HG03575 (cell line): ENCODE measurements at regions not wholly inside any gene's neighbourhood (a gene's known extent, or its start where the extent isn't known, plus 50 kb on each side); places are given as distances from the start of the nearest gene placed in this dataset.

Experiments used
- ATAC-seq: cut with Tn5 transposase; IDR thresholded peaks from one replicate; pipeline ENCODE4 v1.9.1; 2021; ENCODE audit not compliant: unreplicated experiment, insufficient number of reproducible peaks, low FRiP score; ENCODE audit errors: extremely low read depth

DNA sequence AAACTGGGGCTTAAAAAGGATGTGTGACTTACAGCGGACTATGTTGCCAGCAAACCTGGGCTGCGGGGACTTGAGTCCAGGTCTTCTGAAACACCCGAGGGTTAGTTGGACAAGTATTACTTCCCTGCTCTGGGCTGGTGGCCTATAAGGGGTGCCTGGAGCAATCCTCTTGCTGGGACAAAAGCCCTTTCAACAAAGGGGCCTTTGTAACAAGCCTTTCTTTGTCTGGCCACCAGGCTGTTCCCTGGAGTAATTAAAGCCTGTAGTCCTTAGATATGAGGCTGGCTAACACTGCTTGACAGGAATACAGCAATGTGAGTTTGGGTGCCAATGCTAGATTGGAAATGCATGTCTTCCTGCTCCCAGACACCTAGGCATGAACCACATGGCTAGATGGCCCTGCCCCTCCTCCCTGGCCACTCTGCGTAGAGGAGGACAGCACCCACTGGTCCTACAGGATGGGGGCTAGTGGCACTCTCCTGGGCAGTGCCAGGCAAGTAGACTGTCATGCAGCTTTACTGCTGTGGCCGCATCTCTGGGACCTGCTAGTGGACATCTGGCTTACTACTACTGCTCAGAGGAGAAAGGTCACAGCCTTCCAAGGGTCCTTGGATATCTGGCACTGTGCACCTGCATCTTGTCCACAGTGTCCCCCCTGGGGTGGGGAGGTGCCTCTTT lies 343.1 kb downstream of the ZSWIM6 start:
- no peak for ATAC-seq

DNA sequence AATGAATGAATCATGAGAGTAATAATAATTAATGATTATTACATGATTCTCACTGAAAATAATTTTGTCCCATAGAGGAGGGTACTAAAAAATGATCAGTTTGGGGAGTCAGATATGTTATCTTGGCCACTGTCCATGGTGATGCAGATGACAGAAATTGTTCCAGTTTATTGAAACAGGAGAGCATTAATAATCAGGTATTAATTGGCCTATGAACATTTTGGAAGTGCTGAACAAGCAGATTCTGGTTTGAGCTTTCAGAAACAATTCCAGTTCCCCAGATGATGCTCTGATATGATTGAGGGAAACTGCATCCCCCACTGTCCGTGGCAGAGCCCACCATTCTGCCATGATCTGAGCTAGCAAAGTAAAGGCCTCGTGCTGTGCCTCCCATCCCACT lies 345.2 kb downstream of the ZSWIM6 start:
- ATAC-seq = no peak

DNA sequence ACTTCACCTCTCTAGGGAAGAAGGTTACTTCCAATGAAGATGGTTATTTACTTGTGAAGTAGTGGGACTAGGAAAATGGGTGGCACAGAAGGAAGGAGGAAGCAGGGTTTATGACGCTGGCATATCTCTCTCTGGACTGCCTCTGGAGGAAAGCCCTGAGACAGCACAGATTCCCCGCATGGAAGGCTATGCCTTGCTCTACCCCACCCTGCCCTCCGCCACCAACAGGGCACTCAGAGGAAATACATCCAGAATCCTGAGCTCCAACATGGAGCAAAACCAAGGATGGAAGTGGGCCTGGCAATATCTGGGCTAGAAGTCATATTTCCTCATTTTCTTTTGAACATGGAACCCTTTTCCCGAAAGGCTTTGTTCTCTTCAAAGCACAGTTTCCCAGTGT lies 346.9 kb downstream of the ZSWIM6 start:
- no peak for ATAC-seq

DNA sequence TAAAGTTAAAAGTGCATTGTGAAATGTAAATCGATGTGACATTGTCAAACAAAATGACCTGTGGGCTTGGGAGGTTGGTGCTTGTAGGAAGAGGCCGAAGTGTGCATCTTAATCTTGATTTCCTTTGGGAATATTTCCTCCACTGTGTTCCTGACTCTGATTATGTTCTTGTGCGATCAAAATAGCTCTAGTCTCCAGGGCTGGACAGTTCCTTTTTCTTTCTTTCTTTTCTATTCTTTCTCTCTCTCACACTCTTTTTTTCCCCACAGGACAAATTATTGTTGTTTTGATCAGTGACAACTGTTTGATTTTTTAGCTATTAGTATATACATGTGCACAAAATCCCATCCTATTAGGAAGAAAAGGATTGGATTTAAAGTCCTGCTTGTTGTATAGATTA lies 347.5 kb downstream of the ZSWIM6 start:
- ATAC-seq = no peak

DNA sequence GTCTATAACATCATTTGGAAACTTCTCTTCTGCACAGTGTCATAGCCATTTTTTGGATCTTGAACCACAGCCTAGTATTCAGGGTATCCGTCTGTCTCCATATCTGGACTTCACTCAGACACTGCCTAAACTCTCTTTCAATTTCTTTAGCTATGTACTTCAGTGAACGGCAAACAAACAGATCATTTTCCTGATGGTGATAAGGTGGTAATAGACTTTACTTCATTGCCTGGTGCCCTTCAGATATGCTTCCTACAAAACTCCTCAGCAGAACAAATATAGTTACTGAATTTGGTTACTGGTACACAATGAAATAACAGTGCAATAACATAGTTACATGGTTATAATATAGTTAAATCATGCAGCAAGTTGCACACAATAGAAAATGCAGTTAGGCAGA lies 348.2 kb downstream of the ZSWIM6 start:
- ATAC-seq = no peak

DNA sequence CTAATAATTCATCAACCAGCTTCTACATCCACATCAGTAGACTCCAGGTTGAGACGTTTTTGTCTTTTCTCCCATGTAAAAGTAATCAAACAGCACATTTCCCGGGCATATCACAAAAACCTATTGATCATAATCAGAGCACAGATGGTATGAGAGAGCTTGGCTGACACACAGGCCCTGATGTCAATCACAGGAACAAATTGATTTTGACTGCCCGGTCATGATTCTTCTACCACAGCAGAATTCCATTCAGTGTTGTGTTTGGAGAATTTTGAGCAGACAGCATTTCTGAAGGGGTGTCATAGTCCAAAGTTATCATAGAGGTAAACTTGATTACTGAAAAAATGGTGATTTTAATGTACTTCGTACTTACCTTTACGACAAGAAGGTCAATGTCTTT lies 351.1 kb downstream of the ZSWIM6 start:
- ATAC-seq = no peak

DNA sequence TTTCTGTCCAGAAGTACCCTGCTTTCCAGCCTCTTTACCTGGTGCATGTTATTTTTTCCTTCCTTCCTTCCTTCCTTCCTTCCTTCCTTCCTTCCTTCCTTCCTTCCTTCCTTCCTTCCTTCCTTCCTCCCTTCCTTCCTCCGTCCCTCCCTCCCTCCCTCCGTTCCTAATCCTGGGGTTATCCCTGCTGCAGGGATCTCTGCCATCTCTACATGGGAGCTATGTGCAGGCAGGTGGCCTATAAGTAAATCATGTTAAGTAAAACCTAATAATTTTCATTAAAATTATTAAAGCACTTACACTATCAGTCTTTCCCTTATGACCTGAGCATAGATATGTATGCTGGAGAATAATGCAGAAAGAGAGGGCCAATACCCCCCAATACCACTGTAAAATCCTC lies 351.9 kb downstream of the ZSWIM6 start:
- ATAC-seq = no peak

DNA sequence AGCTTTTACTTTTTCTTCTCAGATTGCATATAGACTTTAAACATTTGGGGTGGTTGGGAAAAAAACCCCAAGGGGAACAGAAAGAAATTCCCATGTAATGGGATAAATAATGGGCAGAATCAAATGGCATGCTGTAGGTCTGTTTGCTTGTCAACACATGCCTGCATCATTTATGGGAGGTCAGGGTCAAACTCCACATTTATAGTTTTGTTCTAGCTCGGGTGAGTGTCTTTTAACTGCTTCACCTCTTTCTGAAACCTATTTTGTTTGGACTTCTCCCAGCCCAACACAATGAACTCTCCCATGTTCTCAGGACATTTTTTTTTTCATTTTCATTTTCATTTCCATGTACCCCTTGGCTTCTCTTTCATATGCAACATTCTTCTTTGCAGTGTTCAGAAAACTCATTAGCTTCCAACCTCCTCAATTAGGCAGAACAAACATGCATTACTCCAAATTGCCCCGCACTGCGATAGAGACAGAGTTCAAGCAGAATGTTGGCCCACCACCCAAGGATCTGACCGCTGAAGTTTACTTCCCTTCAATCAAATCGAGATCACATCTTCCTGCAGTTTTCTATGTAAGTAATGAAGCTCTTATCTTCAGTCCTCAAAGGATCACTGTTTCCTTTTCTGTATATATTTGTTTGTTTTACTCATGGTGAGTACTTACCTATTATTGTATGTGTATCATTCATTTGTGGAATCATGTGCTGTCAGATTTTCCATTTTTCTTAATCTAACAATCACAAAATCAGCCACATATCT lies 354.6 kb downstream of the ZSWIM6 start:
- ATAC-seq = no peak

DNA sequence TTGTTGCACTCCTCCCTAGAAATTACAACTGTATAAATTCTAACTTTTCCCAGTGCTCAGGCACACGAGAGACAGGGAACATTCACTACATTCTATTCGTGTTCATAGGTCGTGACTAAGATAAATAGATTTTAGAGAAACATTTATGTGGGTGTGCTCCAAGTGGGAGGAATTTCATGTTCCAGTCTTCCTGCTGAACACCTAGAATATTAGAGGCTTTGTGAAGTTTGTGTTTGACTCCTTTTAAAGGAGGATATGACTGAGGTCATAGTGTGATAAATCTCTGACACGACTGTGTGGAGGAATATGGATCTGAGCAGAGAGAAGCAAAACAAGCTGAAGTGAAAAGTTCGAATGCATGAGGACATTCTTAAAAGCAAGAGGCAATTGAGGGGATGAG lies 355.3 kb downstream of the ZSWIM6 start:
- ATAC-seq = no peak

DNA sequence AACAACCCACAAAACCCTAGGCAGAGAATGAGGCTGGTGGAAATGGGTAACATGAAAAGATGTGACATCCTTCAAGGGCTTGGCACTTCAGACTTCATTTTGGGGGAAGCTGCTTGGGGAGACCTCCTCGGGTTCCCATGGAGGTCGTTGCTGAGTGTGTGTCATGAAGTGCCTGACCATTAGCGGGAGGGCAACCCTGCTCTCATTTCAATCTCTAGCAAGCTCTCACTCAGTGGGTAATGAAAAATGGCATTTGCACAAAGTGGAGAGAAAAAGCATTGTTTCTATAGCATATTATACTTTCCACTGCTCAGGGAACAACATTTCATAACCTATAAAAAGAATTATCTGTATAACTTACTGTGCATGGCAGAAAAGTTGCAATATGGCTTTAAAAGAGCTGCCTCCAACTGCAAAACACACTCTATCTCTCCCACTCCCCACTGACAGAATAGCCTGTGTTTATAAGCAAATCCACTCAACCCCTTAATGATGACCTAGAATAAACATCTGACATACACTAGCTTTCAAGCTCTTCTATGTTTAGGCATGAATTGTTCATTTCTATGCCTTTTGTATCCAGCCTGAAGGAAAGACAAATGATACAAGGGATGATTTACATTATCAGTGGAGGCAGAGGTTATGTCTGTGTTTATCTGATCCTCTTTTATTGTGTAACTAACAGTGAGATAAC lies 357.2 kb downstream of the ZSWIM6 start:
- ATAC-seq = no peak

DNA sequence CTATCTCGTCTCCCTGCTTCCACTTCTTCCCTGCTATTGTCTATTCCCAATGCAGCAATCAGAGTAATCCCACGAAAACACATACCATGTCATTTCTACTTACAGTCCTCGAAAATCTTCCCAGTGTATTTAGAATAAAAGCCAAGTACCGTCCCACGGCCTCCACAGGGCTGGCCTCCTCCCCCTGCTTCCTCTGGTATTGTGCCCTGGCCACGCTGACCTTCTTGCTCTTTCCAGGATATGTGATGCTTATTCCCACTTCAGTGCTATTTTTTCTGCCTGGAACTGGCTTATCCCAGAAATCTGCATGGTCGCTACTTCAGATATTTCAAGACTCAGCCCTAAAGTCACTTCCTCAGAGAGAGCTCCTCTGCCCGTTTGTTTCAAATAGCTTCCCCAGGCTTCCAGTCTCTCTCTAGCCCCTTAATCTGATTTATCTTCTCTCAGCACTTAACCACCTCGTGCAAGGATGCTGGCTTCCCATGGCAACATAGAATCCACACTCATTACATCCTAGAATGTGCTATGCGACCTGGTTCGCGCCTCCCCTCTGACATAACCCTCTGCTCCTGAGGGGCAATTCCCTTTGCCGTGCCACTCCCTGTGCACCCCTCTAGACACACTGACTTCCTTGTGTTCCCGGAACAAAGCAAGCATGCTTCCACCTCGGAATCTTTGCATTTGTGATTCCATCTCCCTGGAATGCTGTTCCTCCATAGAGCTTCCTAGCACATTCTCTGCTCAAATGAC lies 365.9 kb downstream of the ZSWIM6 start:
- no peak for ATAC-seq

DNA sequence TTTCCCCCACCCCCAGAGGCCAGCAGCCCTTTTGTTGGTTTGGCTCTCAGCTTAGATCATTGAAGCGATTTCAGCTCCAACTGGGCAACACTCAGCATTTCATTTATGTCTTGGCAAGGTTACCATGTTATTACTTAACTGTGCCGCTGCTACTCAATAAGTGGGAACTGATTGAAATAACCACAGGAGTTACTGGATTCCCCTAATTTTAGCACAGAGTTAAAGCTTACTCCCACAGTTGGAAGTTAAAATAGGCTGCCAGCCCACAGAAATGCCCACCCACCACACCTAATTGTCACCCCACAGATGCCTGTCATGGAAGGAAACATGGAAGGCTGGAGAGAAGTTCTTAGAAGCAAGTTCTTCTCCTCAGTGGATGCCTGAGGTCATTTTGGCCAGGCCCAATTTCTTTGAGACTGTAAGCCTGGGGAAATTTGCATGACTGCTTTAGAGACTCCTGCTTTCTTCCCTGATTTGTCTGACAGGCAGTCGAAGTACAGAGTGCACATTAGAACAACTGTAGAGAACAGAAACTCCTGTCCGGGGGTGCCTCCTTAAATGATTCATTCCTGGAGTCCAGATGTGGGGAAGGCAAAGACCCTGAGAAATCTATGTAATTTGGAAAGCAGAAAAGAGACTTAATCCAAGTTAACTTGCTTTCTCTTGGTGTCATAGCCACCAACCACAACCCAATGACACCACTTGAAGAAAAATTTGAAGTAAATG lies 370.0 kb downstream of the ZSWIM6 start:
- ATAC-seq = no peak

DNA sequence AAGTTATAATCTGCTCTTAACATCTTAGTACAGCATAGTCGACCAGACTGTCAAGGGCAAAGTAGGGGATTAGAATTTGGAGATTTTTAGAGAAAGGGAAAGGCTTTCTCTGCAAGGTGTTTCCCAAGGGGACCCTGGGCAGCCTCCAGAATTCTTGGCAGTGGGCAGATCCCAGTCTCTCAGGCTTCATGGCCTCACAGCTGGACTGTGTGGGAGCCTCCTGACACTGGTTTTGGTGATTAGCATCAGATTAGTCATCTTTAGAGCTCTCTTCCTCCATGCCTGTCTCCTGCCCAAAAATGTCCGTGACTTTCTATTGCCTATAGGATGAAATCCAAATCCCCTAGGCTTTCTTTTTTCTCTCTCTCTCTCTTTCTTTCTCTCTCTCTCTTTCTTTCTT lies 370.7 kb downstream of the ZSWIM6 start:
- no peak for ATAC-seq

DNA sequence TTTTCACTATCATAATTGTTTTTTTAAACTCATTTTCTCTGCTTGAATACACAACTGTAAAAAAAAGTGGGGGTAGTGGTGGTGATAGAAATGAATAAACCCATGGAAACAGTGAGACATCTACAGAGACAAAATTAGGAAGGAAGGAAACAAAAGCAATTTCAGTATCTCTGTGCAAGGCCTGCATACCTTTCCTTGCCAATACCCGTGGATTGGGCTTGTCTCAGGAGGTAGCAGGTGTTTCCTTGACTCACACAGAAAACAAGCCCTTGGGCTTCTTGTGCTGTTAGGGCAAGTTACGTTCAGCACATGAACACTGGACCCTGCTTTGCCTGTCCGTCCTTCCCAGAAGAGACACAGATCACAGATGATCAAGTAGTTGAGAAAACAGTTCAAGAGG lies 372.2 kb downstream of the ZSWIM6 start:
- no peak for ATAC-seq

DNA sequence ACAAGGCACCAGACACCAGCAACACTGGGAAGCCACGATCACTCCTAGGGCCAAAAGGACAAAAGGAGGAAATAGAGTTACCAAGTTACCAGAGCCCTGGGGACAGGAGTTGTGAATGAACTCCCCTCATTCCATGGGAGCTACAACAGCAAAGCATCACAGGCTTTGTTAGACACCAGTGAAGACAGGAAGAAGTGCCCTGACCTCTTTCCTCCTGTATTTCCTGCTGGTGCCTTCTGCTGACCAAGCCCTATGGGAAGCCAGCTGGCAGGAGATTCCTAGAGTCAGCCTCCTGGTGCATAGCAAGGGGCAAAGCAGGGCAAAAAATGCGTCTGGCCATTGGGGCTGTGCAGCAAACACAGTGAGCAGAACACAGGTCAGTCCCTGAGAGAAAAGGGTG lies 374.7 kb downstream of the ZSWIM6 start:
- ATAC-seq = no peak

DNA sequence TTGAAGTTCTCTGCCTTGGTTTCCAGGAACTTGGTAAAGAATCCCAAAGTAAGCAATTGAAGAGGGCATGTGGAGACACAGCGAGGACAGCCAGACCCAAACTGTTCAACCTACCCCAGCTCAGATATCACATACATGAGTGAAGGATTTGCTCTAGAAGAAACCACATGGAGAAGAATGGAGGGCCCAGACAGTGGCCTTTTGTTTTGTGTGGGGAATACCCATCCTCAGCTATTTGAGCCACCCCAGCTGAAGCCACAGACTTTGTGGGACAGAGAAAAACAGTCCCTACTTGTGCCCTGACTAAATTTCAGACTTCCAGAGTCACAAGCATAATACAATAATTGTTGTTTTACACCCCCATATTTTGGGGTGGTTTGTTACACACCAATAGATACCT lies 387.1 kb downstream of the ZSWIM6 start:
- no peak for ATAC-seq

DNA sequence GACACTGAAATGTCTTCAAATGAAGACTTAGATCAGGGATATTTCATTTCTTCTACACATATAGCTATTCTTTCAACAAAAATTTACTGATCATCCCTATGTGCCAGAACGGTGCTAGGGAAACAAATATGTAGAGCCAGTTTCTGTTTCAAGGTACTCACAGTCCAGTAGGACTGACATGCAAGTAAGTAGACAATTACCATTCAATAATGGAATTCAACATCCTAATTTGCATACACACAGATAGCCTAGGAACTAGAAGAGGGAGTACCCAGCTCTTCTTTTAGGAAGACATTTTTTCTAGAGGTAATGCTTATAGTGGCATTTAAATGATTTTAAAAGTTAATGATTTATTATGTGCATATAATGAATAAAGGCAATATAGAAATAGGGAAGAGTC lies 388.8 kb downstream of the ZSWIM6 start:
- ATAC-seq = no peak

DNA sequence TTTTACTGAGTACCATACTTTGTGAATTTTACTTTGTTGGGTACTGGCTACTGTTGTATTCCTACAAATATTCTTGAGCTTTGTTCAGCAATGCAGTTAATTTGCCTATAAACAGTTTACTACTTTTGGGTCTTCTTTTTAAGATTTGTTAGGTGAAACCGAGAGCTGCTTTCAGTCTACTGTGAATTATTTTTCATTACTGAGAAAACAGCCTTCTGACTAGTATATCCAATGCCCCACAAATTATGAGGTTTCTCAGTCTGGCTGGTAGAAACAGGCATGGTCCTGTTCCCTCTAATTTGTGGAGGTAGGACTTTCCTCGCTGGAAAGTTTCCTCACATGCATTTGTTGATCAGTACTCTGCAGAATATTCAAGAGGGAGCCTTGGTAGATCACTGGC lies 392.0 kb downstream of the ZSWIM6 start:
- ATAC-seq = no peak

DNA sequence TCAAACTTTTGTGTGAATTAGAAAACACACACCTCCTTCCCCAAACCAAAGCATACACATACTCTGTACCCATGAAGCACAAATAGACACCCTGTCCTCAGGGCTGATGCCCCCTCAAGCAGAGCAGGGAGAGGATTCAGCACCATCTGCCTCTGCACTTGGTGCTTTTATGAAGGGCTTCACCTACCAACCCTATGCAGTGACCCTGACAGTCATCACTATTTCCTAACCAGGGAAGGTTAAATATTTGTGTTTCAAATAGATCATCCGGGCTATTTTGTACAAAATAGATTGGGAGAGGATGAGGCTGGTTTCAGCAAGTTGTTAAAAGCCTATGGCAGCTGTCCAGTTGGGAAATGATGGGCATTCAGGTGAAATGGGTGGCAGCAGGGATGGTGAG lies 396.2 kb downstream of the ZSWIM6 start:
- no peak for ATAC-seq
